ENCODE measurements at regions not wholly inside any gene's neighbourhood (a gene's known extent, or its start where the extent isn't known, plus 50 kb on each side); places are given as distances from the start of the nearest gene placed in this dataset.

DNA sequence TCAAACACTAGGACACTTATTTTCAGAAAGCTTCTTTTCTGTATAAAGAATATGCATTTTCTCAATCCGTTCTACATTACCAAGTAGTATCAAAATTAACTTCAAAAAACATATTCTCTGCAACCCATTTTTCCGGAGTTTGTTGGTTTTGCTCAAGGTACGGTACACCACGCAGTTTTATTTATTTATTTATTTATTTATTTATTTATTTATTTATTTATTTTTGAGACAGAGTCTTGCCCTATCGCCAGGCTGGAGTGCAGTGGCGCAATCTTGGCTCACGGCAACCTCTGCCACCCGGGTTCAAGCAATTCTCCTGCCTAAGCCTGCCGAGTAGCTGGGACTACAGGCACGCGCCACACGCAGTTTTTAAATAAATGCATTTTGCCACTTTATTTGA lies 900.3 kb downstream of the CBLN2 start:
- H3K4me1 ChIP-seq (ENCODE audit: insufficient read depth, low read length), result no peaks in the 10 kb centered on the region
- ChIA-PET POLR2A (ENCODE audit: partially characterized antibody) (no interaction called here), CTCF (ENCODE audit: partially characterized antibody) (no interaction called here)
- no peak overlapping the region for H3K27ac ChIP-seq (ENCODE audit: low read depth, low read length)
- peaks cover 0 to under 1% of the 10 kb centered on the region in 2 donors for H3K9me3 ChIP-seq (ENCODE audit: control insufficient read depth in 1 of 2, low read length in 2 of 2)
- Mint-ChIP-seq H3K4me1 (peaks cover 0 to 2% (median 0%) of the 10 kb centered on the region in 4 donors), H3K27me3 (no peaks in the 10 kb centered on the region), H3K4me3 (no peak overlapping the region), H3K9me3 (peaks cover 0 to 11% (median 0%) of the 10 kb centered on the region in 8 donors), H3K36me3 (no peaks in the 10 kb centered on the region), H3K27ac (no peak overlapping the region)
- intact Hi-C loops (cut with micrococcal nuclease), result no loop called here
- H3K27me3 ChIP-seq (ENCODE audit: insufficient read depth, low read length), result no peaks in the 10 kb centered on the region
- no peaks in the 10 kb centered on the region for H3K36me3 ChIP-seq (ENCODE audit: insufficient read depth, low read length)
- DNase-seq, result no peak
- H3K4me3 ChIP-seq (ENCODE audit: low read length in 2 of 2), result no peak overlapping the region

DNA sequence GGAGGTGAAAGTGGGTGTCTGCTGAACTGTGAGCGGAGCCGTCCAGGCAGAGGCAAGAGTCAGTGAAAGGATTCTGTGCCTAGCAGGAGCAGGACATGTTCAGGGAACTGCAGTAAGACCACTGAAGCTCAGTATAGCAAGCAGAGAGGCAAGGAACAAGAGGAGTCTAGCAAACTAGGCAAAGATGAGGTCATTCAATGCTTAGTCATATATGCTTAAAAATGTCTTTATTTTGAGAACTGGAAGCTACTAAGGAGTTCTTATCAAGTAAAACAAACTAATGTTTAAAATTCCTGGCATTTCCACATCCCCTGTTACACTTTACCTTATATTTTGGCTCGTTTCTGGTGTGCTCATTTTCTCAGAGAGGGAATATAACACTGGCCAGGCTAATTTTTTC lies 913.4 kb downstream of the CBLN2 start:
- H3K9me3 Mint-ChIP-seq, result peaks cover 0 to 5% (median under 1%) of the 10 kb centered on the region in 8 donors
- POLR2A ChIA-PET (ENCODE audit: partially characterized antibody), result no interaction called here

DNA sequence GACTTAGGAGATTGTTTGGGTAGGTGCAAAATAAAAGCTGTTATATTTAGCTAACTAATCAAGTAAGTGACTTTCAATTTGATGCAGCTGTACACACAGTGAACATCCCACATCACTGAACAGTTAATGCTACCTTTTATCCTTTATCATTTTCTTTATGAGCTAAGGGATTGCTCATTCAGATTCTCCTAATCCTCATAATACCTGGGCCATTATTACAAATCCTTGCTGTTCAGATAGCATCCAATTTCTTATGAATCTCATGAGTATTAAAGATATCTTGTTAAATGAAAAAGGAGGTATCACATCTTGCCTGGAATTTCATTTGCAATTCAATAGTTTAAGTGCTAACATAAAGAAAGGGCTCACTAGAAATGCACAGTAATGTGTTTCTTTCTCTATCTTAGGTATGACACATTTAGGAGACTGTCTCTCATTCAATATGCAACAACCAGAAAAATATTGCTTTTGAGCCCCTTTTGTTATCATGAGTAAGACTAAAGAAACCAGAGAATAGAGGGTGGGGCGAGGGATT lies 918.5 kb downstream of the CBLN2 start:
- Histone ChIP-seq H3K9me3 (ENCODE audit: control insufficient read depth in 1 of 2, low read length in 2 of 2) (no peaks in the 10 kb centered on the region), H3K4me1 (ENCODE audit: insufficient read depth, low read length) (no peaks in the 10 kb centered on the region), H3K27ac (ENCODE audit: low read depth, low read length) (no peak overlapping the region), H3K4me3 (ENCODE audit: low read length in 2 of 2) (no peak overlapping the region), H3K27me3 (ENCODE audit: insufficient read depth, low read length) (no peaks in the 10 kb centered on the region), H3K36me3 (ENCODE audit: insufficient read depth, low read length) (no peaks in the 10 kb centered on the region)
- POLR2A ChIA-PET (ENCODE audit: partially characterized antibody), result no interaction called here
- no peak overlapping the region for H3K4me3 Mint-ChIP-seq
- H3K27ac Mint-ChIP-seq, result no peak overlapping the region
- no peaks in the 10 kb centered on the region for H3K36me3 Mint-ChIP-seq
- intact Hi-C loops (cut with micrococcal nuclease), result no loop called here
- no peak for DNase-seq
- H3K9me3 Mint-ChIP-seq, result peaks cover 1 to 7% (median 4%) of the 10 kb centered on the region in 8 donors
- CTCF ChIA-PET (ENCODE audit: partially characterized antibody), result no interaction called here
- no peaks in the 10 kb centered on the region for H3K4me1 Mint-ChIP-seq
- no peaks in the 10 kb centered on the region for H3K27me3 Mint-ChIP-seq

More for the DNA sequence above, 913.4 kb downstream of the CBLN2 start:
- Histone ChIP-seq H3K27ac (ENCODE audit: low read depth, low read length) (no peak overlapping the region), H3K4me1 (ENCODE audit: insufficient read depth, low read length) (no peaks in the 10 kb centered on the region), H3K27me3 (ENCODE audit: insufficient read depth, low read length) (no peaks in the 10 kb centered on the region), H3K9me3 (ENCODE audit: control insufficient read depth in 1 of 2, low read length in 2 of 2) (no peaks in the 10 kb centered on the region), H3K36me3 (ENCODE audit: insufficient read depth, low read length) (no peaks in the 10 kb centered on the region), H3K4me3 (ENCODE audit: low read length in 2 of 2) (no peak overlapping the region)
- H3K36me3 Mint-ChIP-seq, result no peaks in the 10 kb centered on the region
- intact Hi-C loops (cut with micrococcal nuclease), result no loop called here
- H3K4me3 Mint-ChIP-seq, result no peak overlapping the region
- CTCF ChIA-PET (ENCODE audit: partially characterized antibody), result no interaction called here
- no peaks in the 10 kb centered on the region for H3K27me3 Mint-ChIP-seq
- H3K4me1 Mint-ChIP-seq, result no peaks in the 10 kb centered on the region
- no peak overlapping the region for H3K27ac Mint-ChIP-seq
- DNase-seq, result no peak

DNA sequence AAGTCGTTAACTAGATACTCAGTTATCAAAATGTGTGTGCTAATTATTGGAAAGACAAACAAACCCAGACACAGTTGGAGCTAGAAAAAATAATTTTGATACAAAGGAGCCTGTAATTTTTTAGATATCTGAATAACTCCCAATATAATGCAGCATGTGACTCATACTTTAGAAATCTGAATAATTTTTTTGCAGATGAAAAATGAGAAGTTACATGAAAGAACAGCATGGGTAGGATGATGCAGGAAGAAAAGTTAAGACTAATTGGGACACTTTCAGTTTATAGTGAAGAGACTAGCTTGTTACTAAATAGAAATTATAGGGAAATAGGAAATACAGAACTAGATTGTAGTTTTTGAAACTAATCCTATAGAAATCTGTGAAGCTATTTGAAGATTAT lies 945.8 kb downstream of the CBLN2 start:
- H3K9me3 Mint-ChIP-seq, result peaks cover 0 to 8% (median 0%) of the 10 kb centered on the region in 8 donors
- no peak for DNase-seq
- peaks cover 0 to 1% of the 10 kb centered on the region in 2 donors for H3K27me3 Mint-ChIP-seq

DNA sequence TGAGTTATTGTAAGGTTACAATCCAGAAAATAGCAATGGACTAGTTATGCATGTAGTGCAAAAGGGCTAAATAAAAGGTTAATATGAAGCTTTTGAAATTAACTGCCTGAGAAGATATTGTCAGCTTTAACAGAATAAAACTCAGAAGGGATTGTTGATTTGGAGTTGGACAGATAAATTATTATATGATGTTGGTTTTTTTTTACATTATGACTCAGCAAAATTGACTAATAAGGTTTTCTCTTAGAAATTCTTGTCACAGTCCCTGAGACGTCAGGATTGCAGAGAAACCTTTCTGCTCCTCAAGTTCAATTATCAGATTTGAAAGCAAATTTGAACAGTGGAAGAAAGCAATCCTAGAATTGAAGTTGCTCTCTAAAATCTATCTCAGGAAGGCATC lies 946.9 kb downstream of the CBLN2 start:
- Mint-ChIP-seq H3K4me3 (no peak overlapping the region), H3K9me3 (peaks cover 0 to 5% (median 0%) of the 10 kb centered on the region in 8 donors), H3K27me3 (peaks cover 0 to 1% of the 10 kb centered on the region in 2 donors), H3K27ac (no peak overlapping the region), H3K36me3 (no peaks in the 10 kb centered on the region), H3K4me1 (no peaks in the 10 kb centered on the region)
- no peaks in the 10 kb centered on the region for H3K36me3 ChIP-seq (ENCODE audit: insufficient read depth, low read length)
- H3K9me3 ChIP-seq (ENCODE audit: control insufficient read depth in 1 of 2, low read length in 2 of 2), result no peaks in the 10 kb centered on the region
- DNase-seq, result no peak
- H3K27me3 ChIP-seq (ENCODE audit: insufficient read depth, low read length), result no peaks in the 10 kb centered on the region
- no peak overlapping the region for H3K4me3 ChIP-seq (ENCODE audit: low read length in 2 of 2)
- intact Hi-C loops (cut with micrococcal nuclease), result no loop called here
- H3K27ac ChIP-seq (ENCODE audit: low read depth, low read length), result no peak overlapping the region
- CTCF ChIA-PET (ENCODE audit: partially characterized antibody), result no interaction called here
- POLR2A ChIA-PET (ENCODE audit: partially characterized antibody), result no interaction called here
- H3K4me1 ChIP-seq (ENCODE audit: insufficient read depth, low read length), result no peaks in the 10 kb centered on the region

More for the DNA sequence above, 945.8 kb downstream of the CBLN2 start:
- Mint-ChIP-seq H3K4me3 (no peak overlapping the region), H3K4me1 (no peaks in the 10 kb centered on the region), H3K36me3 (no peaks in the 10 kb centered on the region), H3K27ac (no peak overlapping the region)
- Histone ChIP-seq H3K4me3 (ENCODE audit: low read length in 2 of 2) (no peak overlapping the region), H3K27me3 (ENCODE audit: insufficient read depth, low read length) (no peaks in the 10 kb centered on the region), H3K4me1 (ENCODE audit: insufficient read depth, low read length) (no peaks in the 10 kb centered on the region), H3K9me3 (ENCODE audit: control insufficient read depth in 1 of 2, low read length in 2 of 2) (no peaks in the 10 kb centered on the region), H3K36me3 (ENCODE audit: insufficient read depth, low read length) (no peaks in the 10 kb centered on the region), H3K27ac (ENCODE audit: low read depth, low read length) (no peak overlapping the region)
- intact Hi-C loops (cut with micrococcal nuclease), result no loop called here
- ChIA-PET POLR2A (ENCODE audit: partially characterized antibody) (no interaction called here), CTCF (ENCODE audit: partially characterized antibody) (no interaction called here)

DNA sequence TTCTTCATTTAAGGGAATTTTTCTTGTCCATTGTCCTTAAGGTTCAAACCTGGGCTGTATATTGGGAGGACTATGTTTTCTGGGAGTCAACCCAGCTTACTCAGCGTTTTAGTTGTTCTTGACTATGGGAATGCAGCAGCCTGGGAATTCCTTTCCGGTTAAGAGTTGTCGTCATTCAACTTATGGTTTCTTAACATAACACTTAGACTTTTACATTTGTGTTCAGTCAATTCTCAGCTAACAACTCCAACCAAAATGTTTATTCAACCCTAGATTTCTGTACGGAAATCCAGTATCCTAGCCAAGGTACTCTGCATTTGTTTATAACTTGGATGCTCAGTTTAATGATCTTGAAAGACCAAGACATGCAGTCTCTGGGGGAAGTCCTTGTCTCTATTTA lies 960.9 kb downstream of the CBLN2 start:
- DNase-seq, result no peak
- ChIA-PET CTCF (ENCODE audit: partially characterized antibody) (no interaction called here), POLR2A (ENCODE audit: partially characterized antibody) (no interaction called here)
- Histone ChIP-seq H3K27me3 (ENCODE audit: insufficient read depth, low read length) (no peaks in the 10 kb centered on the region), H3K4me1 (ENCODE audit: insufficient read depth, low read length) (no peaks in the 10 kb centered on the region), H3K9me3 (ENCODE audit: control insufficient read depth in 1 of 2, low read length in 2 of 2) (no peaks in the 10 kb centered on the region), H3K4me3 (ENCODE audit: low read length in 2 of 2) (no peak overlapping the region), H3K36me3 (ENCODE audit: insufficient read depth, low read length) (no peaks in the 10 kb centered on the region), H3K27ac (ENCODE audit: low read depth, low read length) (no peak overlapping the region)
- Mint-ChIP-seq H3K27ac (no peak overlapping the region), H3K27me3 (no peaks in the 10 kb centered on the region), H3K36me3 (no peaks in the 10 kb centered on the region), H3K4me3 (no peak overlapping the region), H3K4me1 (no peaks in the 10 kb centered on the region), H3K9me3 (peaks cover 0 to 9% (median 2%) of the 10 kb centered on the region in 8 donors)
- intact Hi-C loops (cut with micrococcal nuclease), result no loop called here

DNA sequence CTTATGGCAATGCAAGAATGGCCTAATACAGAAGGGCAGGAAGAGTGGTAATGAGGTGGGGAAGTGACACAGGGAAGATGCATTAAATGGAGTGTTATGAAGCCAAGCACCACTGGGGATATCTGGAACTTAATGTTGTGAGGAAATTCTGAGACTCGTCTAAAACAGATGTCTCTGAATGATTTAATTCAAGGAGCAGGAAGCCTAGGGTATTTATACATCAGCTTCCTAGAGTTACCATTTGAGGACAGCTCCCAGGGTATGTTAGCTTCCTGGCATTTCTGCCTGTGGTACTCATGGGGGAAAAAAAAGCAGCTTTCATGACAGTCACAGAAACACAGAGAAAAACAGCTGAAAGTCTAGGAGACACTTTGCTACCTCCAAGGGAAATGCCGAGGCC lies 989.5 kb downstream of the CBLN2 start:
- H3K4me3 Mint-ChIP-seq, result no peak overlapping the region
- intact Hi-C loops (cut with micrococcal nuclease), result no loop called here
- H3K36me3 Mint-ChIP-seq, result no peaks in the 10 kb centered on the region
- peaks cover 2 to 24% (median 8%) of the 10 kb centered on the region in 8 donors for H3K9me3 Mint-ChIP-seq
- ChIA-PET POLR2A (ENCODE audit: partially characterized antibody) (no interaction called here), CTCF (ENCODE audit: partially characterized antibody) (no interaction called here)
- no peak overlapping the region for H3K4me3 ChIP-seq (ENCODE audit: low read length in 2 of 2)
- no peaks in the 10 kb centered on the region for H3K9me3 ChIP-seq (ENCODE audit: control insufficient read depth in 1 of 2, low read length in 2 of 2)
- H3K4me1 Mint-ChIP-seq, result no peaks in the 10 kb centered on the region
- H3K27ac ChIP-seq (ENCODE audit: low read depth, low read length), result no peak overlapping the region
- H3K27me3 ChIP-seq (ENCODE audit: insufficient read depth, low read length), result no peaks in the 10 kb centered on the region
- no peaks in the 10 kb centered on the region for H3K4me1 ChIP-seq (ENCODE audit: insufficient read depth, low read length)
- no peaks in the 10 kb centered on the region for H3K27me3 Mint-ChIP-seq
- no peaks in the 10 kb centered on the region for H3K36me3 ChIP-seq (ENCODE audit: insufficient read depth, low read length)
- H3K27ac Mint-ChIP-seq, result no peak overlapping the region
- DNase-seq, result no peak

DNA sequence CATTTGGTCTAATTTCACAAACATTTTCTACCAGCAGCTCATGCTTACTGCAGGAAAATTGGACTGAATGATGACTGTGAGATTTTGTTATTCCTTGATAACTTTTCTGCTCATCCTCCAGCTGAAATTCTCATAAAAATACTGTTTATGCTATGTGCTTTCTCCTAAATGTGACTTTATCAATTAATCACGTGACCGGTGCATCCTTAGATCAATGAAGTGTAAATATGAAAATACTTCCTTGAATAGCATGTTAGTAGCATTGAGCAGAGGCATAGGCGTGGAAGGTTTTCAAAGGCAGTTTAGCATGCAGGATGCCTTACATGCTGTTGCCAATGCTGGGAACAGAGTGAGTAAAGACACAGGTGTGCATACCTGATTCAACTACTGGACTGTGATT lies 1002.5 kb downstream of the CBLN2 start:
- CTCF ChIA-PET (ENCODE audit: partially characterized antibody), result no interaction called here

More for the DNA sequence above, 1002.5 kb downstream of the CBLN2 start:
- H3K4me3 ChIP-seq (ENCODE audit: low read length in 2 of 2), result no peak overlapping the region
- no peak for DNase-seq
- no peaks in the 10 kb centered on the region for H3K27me3 ChIP-seq (ENCODE audit: insufficient read depth, low read length)
- H3K27me3 Mint-ChIP-seq, result no peaks in the 10 kb centered on the region
- peaks cover 0 to 18% (median 7%) of the 10 kb centered on the region in 8 donors for H3K9me3 Mint-ChIP-seq
- no peaks in the 10 kb centered on the region for H3K4me1 Mint-ChIP-seq
- no peaks in the 10 kb centered on the region for H3K4me1 ChIP-seq (ENCODE audit: insufficient read depth, low read length)
- H3K27ac Mint-ChIP-seq, result no peak overlapping the region
- no peaks in the 10 kb centered on the region for H3K9me3 ChIP-seq (ENCODE audit: control insufficient read depth in 1 of 2, low read length in 2 of 2)
- H3K4me3 Mint-ChIP-seq, result no peak overlapping the region
- H3K36me3 ChIP-seq (ENCODE audit: insufficient read depth, low read length), result no peaks in the 10 kb centered on the region
- POLR2A ChIA-PET (ENCODE audit: partially characterized antibody), result no interaction called here
- no peaks in the 10 kb centered on the region for H3K36me3 Mint-ChIP-seq
- intact Hi-C loops (cut with micrococcal nuclease), result no loop called here
- H3K27ac ChIP-seq (ENCODE audit: low read depth, low read length), result no peak overlapping the region
